GM18873 (cell line): ENCODE measurements at regions not wholly inside any gene's neighbourhood (a gene's known extent, or its start where the extent isn't known, plus 50 kb on each side); places are given as distances from the start of the nearest gene placed in this dataset.

ENCODE experiments used
- ATAC-seq: cut with Tn5 transposase; IDR thresholded peaks from one replicate; pipeline ENCODE4 v1.9.1; 2021; ENCODE audit warnings: mild to moderate bottlenecking, moderate library complexity, moderate number of reproducible peaks; ENCODE audit not compliant: unreplicated experiment, low FRiP score

DNA sequence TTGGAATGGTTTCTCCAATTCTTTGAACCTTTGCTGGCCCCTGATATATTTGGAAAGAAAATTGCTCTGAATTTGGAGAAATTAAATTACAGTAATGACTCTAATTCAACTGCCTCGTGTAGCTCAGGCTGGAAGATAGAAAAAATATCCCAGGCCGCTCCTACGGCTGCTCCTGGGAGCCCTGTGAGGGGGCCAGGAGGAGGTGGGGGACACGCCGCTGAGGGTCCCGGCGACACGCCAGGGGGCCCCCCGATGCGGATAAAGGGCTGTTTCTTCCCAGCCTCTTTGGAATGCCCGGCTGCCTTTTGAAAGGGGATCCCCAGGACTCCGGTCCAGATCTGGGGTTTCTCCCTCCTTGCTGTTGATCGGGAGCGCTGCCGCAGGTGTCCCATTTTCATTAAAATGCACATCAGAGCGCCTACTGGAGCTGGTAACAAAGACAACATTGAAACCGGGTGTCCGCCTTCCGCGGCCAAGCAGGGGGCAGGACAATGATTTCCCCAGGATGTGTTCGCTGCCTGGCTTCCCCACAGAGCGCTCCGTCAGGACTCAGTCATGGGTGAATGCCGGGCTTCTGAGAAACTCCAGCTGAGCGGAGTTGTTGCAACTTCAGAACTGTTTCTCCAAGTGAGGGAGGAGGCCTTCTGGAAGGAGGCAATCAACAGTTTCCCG, 200.1 kb upstream of the KBTBD8 start:
- no peak for ATAC-seq

DNA sequence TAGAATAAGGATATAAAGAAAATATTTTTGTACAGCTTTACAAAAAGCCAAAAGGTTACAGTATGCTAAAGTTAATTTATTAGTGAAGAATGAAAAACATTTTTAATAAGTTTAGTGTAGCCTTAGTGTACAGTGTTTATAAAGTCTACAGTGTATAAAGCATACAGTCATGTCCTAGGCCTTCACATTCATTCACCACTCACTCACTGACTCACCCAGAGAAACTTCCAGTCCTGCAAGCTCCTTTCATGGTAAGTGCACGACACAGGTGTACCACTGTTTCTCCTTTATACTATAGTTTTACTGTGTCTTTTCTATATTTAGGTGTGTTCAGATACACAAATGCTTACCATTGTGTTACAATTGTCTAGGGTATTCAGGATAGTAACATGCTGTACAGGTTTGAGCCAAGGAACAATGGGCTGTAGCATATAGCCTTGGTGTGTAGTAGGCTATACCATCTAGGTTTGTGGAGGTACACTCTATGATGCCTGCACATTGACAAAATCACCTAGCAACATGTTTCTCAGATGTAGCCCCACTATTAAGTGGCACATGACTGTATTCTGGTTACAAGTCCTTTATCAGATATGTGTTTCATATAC, 197.1 kb upstream of the KBTBD8 start:
- ATAC-seq = no peak

DNA sequence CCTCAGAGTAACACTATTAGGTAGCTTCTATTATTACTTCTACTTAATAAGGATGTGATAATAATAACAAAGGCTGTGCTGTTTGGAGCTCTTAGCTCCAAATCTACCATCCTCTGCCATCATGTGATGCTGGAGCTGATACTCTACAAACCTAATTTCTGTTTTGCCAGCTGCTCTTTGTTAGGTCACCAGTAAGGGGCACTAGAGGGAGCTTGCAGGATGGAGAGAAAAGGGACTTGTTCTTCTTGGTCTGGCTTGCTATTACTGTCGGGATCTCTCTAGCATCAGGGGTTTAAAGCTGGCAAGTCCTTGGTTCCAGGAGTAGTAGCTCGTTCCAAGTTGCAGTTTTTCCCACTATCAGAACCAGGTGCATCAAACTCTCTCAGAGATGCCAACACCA, 194.9 kb upstream of the KBTBD8 start:
- ATAC-seq = no peak

DNA sequence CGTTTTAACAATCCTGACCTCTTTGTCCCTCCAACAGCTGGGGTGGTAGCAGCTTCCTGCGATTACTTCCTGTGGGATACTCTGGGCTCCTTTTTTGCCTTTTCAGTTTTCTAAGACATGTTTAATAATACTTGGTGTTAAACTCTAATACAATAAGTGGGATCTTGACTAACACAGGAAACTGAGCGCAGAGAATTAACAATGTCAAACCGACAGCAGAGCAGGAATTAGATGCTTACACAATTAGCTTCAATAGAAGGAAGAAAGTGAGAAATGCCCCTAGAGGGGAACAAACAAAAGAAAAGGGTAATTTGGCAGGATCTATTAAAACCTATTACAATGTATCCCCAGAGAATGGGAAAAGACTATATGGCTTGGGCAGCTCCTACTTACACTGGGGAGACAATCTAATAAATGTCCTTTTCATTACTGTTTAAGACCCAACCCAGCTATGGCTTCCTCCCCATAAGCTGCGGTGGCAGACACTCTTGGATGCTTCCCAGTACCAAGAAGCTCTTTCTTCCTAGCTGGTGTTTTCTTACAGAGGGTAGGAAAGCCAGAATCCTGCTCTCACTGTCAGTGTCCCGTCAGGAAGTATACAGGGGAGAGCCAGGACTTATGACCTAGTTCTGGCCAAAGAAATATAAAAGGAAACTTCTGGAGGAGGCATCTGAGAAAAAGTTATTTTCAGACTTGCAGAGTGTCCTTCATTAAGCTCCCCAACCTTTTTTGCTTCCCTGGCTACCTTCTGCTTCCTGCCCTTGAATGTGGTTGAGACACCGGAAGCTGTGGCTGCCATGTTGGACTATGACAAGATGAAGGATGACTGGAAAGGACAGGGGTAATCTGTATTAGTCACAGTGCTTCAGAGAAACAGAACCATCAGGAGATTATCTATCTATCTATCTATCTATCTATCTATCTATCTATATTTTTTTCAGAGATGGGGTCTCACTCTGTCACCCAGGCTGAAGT, 194.1 kb upstream of the KBTBD8 start:
- no peak for ATAC-seq

DNA sequence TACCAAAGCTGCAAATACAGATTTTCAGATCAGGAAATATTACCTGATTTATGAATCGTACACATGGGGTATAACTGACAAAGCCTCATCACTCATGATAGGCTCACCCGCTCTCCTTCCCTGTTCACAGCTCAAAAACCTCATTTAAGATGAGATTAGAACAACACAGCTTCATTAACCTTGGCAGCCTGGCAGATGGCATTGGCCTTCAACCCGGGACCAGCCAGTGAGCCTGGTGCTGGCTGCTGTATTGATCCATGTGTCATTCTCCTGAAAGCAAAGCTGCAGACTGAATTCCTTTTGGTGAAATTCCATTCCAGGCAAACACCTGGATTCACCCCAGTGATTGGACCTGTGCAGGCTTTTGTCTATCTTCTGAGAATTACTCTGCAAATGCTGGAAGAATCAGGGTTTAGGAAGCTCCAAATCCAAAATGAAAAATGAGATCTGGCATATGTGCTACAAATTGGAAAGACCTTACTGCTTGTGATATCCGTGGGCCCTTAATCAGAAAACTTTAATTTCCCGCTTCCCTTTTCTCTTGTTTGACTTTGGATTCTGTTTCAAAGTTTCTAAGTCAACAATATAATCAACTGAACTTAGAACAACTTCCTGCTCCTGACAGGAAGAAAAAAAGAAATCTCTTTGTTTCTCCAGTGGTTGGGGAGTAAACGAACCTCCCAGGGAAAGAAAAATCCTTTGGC, 189.1 kb upstream of the KBTBD8 start:
- no peak for ATAC-seq

DNA sequence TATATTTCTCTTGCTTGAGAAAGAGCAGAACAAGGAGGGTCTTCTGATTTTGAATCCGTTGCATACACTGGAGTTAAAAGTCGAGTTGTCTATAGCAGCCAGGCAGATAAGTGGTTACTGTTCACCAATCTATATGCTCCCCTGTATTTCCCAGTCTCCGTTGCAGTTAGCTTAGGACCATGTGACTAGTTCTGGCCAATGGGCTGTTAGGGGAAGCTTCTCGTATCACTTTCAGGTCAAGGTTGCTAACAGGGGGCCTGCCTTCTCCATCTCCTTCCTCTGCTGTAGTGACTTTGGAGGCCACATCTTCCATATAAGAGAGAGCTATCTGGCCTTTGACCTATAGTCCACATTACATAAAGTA, 188.5 kb upstream of the KBTBD8 start:
- no peak for ATAC-seq

DNA sequence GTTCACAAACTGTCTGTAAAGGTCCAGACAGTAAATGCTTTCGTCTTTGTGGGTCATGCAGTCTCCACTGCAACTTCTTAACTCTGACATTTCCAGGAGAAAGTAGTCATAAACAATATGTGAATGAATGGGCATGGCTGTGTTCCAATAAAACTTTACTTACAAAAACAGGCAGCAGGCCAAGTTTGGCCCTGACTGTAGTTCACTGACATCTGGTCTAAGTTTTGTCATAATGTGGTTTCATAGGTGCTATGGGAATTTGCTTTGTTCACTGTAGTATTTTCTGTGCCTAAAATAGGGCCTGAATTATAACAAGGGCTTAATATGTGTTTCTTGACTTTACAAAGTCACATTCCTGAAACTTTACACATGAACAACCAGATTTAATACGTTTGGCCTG, 186.0 kb upstream of the KBTBD8 start:
- ATAC-seq = no peak

DNA sequence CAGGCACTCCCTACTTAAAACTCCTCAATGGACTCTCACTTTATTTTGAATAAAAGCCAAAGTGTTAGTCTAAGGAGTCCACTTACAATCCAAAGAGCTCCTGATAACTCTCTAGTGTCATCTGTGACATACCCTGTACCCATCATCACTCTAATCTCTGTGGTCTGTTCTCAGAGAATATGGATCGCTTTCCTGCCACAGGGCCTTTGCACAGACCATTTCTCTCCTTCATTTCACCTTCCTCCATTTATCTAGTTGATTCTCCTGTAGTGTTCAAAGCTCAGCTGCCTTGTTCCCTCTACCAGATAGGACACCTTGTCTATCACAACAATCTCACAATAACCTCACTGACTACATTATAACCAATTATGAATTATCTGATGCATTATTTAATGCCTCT, 185.4 kb upstream of the KBTBD8 start:
- no peak for ATAC-seq

DNA sequence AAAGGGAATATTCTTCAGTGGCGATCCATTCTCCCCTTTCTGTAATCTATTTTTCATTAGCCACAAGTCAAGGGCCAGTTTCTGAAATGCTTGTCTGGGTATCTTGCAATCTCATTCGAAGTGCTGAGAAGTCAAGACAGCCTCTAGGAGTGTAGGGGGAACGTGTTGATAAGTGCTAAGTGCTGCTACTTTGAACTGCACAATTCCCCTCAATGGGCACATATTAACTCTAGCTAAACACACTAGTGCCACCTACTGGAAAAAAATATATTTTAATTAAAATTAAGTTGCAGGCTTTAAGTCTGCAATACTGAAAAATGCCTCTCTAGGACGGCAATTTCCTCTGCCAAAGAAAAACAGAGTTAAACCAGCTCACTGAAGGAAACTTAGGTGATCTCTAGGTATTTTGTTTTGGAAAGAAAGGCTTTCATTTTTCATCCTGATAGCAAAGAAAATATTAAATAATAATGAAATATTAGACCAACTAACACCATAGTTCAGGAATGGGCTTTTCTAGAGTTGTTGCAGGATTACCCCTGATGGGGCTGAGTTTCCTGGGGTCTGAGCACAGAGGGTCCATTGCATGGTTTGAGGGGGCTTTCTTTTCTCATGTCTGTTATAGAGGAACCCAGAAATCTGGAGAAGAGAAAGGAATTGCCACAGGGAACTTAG, 181.9 kb upstream of the KBTBD8 start:
- peak; percentile 60 for ATAC-seq

DNA sequence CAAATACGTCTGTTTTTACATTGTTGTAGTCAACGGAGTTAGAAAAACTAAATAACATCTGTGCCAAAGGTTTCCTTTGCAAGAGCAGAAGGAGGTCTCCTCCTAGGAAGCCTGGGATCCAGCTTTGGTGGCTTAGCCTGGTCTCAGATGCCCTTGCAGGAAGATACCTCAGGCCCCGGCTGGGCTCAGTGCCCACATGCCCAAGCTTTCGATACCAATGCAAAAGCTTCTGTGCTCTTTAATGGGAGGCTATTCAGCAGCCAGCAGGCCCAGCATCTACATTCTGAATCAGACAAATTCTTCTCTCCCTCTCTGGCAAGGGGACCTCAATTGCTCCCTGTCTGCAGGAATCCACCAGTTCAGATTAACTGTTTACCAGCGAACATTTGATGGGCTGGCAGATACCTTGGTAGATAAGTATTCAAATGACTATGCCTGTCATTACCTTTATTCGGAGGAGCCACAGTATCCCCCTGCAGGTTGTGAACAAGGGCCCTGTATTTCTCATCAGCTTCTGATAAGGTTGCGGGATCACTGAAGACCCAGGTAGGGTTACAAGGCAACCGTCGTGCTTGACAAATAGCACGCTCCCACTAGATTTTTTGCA, 180.1 kb upstream of the KBTBD8 start:
- no peak for ATAC-seq

DNA sequence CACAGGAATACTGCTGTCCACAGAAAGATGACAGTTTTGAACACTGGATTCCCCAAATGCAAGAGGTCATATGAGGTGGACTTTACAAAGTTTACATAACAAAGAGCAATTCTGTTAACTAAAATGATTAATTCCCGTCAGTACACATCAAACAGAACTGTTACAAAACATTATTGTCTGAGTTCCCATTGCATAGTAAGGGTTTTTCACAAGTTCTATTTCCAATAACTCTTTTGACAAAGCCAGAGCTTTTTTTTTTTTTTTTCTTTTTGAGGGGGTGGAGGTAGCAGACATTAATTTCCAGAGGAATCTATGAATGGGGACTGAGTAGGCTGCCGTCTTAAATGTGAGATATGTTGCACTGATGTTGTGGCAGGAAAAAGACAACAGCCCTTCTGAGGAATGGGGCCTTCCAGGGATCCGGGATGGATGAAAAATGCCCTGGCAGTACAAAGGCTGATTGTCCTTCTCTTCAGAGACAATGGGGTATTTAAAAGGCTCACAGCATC, 178.1 kb upstream of the KBTBD8 start:
- no peak for ATAC-seq

DNA sequence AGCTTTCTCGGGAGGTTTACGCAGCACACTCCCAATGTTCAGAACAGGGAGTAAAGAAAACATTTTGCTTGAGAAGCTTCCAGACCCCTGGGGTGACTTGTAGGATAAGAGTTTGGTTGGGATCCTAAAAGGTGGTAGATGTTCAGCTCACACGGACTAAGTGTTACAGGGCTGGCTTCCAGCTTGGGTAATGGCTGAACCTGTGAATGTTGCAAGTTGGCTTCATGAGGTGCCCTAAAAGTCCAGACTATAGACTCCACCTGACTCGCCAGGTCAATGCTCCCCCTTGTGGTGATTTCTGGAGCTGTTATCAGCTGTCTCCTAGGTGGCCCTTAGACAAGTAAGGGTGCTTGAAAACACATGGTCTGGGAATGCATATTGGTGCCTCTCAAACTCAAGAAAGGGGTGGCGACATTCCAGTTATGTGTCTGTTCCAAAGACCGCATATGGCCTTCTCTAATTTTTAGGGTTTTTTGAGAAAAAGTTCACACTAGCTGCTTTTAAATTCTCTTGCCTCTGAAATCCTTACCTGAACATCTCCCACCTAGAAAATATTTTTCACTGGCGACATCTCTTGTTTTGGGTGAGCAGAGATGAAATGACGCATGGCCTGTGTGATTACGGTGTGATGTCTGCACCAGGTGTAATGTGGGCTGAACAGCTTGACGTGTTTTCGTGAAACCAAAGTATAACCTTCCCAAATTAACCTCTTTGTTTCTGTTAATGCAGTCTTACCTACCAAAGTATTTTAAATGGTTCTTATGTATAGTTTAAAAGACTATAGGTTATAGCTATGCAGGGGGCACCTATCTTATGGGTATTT, 175.7 kb upstream of the KBTBD8 start:
- peak; percentile 75 for ATAC-seq

DNA sequence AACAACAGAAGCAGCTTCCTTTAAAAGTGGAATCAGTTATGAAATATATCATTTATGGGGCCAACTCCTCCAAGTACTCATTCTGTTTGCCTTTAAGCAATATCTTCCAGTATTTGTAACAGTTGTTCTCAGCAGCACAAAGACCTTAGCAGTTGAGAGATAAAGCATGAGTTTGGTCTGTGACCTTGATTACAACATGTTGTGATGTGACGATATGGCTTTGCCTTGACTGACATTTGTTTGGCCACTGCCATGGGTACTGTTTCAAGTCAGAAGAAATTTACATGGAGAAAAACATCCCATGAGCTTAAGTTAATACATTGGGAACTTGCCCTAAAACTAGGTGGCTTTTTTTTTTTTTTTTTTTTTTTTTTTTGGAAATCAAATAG, 175.1 kb upstream of the KBTBD8 start:
- ATAC-seq = no peak

DNA sequence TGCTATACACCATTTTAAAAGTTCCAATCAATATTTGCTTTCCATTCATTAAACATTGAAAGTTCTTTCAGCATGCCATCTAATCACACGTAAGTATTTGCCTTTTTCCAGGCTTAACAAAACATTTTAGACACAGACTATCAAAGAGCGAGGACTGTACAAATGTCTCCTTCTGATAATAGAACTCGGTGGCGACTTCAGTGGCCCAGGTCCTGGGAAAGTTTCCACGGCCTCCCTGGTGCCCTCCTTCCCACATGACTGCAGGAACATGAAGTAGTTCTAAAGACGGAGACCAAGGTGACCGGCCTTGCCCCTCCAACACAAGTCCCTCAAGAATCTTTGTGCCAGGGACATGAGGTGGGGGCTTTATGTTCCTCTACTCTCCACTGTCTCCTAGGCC, 174.6 kb upstream of the KBTBD8 start:
- no peak for ATAC-seq

DNA sequence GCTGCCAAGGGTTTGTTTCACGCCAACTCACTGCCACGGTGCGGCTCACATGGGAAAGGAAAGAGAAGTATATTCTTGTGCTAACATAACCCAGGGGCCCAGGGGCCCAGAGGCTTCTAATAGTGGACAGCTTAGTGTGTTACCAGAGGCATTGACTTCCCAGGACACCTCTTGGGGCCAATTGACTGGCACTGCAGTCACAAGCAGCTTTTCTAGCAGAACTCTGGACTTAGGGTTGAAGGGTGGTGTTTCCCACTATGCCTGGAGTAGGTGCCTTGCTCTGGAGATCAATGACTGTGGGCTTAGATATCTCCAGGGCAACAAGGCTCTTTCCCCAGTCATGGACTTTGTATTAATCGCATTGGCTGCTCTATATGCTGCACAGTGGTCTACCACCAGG, 172.7 kb upstream of the KBTBD8 start:
- ATAC-seq = no peak

DNA sequence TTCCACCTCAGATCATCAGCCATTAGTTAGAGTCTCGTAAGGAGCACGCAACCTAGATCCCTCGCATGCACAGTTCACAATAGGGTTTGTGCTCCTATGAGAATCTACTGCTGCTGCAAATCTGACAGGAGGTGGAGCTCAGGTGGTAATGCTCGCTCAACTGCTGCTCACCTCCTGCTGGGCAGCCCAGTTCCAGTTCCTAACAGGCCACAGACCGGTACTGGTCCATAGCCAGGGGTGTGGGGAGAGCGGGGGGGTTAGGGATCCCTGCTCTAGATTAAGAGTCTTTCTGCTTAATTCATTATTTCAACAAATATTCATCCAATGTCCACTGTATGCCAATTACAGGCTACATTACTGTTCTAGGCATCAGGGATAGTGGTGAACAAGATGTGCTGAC, 170.4 kb upstream of the KBTBD8 start:
- ATAC-seq = no peak

DNA sequence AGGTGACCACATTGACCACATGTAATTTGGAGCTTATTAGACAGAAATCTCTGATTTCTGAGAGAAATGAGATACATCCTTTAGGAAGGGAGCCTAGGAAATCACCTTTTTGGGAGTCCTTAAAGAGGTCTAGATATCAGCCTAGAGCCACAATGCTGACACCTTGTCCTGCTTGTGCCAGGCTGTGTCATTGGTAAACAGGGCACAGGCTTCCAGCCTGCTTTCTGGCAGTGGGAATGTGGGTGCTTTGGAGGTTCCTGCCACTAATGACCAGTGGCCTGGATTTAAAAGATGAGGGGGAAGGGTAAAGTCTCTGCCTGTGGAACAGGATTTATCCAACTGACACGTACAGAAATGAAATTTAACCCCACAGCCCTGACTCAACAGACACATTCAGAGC, 169.8 kb upstream of the KBTBD8 start:
- no peak for ATAC-seq

DNA sequence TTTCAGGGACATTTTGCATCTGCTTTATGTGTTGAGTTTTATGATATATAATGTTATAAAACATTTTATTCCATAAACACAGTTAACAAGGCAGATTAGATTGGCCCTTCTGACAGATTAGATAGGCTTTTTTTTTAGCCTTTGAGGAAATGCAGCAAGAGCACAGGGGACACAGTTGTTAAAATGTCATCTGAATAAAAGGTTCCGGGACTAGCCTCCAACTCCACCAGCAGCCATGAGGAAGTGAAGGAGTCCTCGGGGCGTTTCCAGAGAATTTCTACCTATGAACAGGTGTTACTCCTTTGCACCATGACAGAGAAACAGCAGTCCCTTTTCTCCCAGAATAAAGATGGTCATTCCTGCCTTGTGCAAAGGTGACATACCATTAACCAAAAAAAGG, 167.8 kb upstream of the KBTBD8 start:
- no peak for ATAC-seq

DNA sequence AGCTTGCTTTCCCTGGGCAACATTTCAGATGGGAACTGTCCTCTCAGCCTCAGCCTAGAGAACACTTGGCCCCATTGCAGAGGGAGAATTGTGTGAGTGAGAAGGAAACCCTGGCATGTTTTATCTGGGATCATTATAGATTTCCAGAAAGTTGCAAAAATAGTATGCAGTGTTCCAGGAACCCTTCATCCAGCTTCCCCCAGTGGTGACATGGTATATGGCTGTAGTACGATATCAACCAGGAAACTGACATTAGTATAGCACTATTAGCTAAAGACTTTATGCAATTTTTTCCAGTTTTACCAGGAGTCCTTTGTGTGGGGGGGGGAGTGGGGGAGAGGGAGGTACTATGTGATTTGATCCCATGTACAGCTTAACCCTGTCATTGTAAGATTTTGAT, 166.2 kb upstream of the KBTBD8 start:
- ATAC-seq = no peak
